ENCODE measurements at regions not wholly inside any gene's neighbourhood (a gene's known extent, or its start where the extent isn't known, plus 50 kb on each side); places are given as distances from the start of the nearest gene placed in this dataset.

- TF ChIP-seq POLR2A (IDR thresholded peaks at IDR 0.05) (no peak), CTCF (IDR thresholded peaks at IDR 0.05) (no peak), EP300 (IDR thresholded peaks at IDR 0.05) (peak in 1 of 2 donors; percentile 40)
Observed at GRCh38 chr10:91705948-91706670, 73.2 kb upstream of the PPP1R3C start.

Measured in tibial nerve (tissue), 4 donors.